NCI-H146 treated with DMSO at 0.1 percent for 48 hours (cell line): ENCODE measurements at regions not wholly inside any gene's neighbourhood (a gene's known extent, or its start where the extent isn't known, plus 50 kb on each side); places are given as distances from the start of the nearest gene placed in this dataset.

Experiments
- DNase-seq: peaks from one replicate; lab custom pipeline; 2025; ENCODE audit not compliant: unreplicated experiment; lab: John Stamatoyannopoulos, UW

DNA sequence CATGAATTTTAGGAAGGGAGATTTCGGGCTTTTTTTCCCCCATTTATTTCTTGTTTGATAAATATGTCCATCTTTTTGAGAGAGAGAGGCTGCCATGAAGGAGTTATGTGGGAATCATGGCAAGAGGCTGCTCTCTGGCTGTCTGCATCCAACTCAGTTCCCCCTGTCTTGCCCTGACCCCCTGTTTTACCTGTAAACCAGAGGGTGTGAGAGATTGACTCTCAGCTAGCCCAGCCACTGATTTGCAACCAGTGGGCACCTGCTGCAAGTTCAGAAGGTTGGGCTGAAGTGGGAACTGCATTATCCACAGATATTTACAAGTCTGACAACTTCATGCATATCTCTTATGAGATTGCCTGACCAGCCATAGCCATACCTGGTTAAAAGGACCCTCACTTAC lies 625.4 kb upstream of the FANCL start:
- no peak for DNase-seq

DNA sequence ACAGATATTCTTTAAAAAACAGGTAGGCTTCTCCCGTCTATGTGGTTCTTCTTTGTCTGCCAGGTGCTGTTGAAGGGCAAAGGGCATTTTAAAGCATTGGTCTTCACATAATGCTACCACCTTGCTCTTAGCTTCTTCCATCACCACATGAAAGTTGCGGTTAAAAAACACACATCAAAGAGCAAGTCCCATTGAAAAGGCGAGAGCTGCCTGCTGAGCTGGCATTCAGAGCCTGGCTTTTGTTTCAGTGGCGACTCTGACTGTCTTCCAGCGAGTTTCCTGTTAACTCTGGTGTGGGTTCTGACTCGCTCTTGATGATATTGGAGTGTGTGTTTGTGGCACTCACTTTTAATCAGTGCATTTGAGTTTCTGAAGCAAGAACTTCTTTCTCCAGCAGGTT lies 624.9 kb upstream of the FANCL start:
- peak; percentile 78 for DNase-seq

DNA sequence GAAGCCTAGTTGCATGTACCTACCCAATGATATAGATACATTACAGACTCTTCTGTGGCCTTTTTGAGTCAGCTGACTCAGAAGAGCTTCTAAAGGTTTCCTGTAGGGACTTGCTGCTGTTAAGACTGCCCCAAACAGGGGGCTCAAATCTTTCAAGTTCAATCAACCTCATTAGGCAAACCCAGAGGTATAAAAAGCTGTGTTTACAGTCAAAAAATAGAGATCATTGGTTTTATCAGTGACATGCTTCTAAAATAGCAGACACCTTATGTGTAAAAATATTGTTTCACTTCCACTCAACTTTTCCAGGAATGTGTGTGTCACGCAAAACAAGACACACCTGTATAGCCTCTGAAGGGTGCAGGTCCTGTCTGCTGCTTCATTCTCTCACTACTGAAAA lies 624.3 kb upstream of the FANCL start:
- no peak for DNase-seq

DNA sequence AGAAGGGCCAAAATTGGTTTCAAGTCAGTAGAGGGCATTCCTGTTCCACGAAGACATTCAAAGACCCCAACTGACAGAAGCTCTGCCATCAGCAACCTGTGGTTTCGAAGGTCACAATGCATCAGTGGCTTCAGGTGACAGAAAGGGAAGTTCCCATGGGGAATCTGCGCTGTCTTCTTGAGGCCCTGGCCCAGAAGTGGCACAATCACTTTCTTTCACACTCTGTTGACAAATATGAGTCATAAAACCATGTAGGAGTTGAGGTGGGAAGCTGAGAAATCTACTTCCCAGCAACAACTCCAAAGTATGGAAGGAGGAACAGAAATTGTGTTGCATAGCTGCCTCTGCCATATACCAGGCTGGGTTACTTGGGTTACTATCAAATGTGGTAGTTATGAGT lies 621.1 kb upstream of the FANCL start:
- DNase-seq, result no peak

DNA sequence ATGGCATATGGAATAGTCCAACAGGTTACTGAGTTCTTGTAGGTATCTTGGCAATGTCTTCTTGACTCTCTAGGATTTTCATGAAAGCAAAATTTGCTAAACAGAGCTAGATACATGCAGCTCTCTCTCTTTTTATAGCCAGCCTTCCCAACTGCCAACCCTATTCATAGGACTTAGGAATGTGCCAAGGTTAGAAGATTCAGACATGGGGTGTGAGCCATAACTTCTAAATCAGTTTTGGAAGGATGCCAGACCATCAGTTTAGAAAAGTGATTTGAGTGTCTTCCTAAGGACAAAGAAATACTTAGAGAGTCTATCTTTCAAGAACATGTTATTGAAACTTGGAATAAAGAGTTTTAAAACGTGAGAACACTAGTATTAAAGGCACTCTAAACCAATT lies 619.5 kb upstream of the FANCL start:
- DNase-seq, result no peak

DNA sequence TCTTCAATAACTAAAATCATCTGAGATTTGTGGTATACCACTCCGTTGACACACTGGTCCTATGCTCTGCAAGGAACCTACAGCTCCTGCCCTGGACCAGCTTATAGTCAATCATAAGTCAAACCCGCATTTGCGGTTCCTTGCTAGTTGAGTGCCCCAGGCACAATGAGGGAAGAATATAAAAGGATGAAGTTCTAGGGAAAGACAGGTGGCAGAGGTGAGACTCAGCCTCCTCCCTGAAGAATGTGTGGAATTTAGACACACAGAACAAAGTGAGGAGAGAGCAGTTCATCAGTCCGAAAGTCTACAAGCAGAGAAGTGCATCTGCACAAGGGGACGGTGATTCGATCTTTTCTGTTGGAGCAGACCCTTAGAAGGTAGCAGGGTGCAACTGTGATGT lies 615.0 kb upstream of the FANCL start:
- no peak for DNase-seq

DNA sequence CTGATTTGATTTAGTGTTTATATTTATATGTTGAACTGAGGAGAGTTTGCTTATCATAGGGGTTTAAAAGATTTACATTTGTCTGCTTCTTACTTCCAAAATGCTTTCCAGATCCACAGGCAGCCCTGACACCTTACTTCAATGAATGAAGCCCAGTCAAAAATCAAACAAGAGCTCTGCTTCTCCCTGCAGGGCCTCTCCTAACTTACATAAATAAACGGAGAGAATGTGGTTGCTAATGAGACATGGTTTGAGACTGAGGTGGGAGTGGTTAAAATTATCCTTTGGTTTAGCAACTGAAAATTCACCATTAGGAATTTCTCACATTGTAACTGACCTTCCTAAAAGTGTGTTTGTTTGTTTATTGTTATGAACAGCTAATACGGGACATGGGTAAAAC lies 612.3 kb upstream of the FANCL start:
- peak; percentile 9 for DNase-seq

DNA sequence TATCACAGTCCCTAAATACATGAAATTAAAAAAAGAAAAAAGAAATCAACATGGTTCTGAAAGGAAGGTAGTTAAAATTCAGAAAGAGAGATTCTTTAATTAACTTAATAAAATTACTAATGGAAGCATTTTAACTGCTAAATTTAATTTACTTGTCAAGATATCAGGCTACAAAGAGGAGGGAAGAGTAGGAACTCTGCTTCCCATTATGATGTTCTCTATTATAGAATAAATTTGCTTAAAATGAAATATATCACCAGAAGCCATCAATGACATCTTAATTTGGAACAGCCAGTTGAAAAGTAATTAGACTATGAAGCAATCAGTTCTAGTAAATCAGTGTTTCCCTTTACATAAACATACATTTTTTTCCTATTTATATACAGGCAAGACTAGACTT lies 611.8 kb upstream of the FANCL start:
- DNase-seq, result no peak

DNA sequence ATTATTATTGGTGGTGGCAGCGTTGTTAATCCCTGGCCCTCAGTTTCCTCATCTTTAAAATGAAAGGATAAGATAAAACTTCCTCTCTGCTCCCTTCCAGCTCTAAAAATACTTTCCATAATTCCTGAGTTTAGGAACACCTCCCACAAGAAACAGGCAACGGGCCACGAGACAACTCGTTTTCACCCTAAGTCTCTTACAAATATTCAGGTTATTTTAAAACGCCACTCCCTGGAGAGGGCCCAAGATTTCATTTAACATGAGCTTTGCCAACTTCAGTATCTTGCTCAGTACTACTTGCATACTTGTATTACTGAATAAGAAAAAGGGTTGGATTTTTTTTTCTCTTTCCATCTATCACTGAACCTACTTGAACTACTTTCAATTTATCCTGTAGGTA lies 611.1 kb upstream of the FANCL start:
- DNase-seq, result no peak

DNA sequence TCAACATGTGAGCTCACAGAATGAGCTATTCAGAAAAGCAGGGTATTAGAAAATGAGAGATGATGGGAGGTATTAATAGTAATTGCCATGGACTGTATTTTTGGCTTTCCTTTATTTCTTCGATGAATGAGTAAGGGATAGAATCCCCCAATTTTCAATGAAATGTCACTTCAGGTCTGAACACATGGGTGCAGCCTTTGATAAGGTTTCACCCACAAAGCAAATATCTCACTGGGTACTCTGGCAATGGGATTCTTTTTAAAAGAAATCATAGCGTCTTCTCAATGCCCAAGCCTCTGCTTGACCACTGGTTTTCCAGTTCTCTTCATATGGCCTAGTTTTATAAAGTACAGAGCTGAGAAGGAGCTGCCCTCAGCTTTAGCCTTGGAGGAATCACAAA lies 610.5 kb upstream of the FANCL start:
- DNase-seq, result no peak

DNA sequence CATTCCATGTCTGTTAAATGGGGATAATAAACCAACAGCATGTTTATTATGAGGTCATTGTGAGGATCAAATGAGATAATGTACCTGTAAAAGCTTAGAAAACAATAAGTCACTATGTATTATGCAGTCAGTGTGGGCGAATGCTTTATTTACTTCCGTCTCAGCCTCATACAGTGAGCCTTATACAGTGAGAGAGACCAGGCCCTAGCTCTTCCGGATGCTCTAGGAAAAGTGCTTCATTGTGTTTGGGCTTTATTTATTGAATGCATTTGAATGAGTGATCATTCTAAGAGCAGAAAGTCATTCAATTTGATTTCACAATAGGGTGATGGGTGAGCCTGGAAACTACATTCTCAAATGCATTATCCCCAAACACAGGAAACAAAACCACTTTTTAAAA lies 603.9 kb upstream of the FANCL start:
- no peak for DNase-seq

DNA sequence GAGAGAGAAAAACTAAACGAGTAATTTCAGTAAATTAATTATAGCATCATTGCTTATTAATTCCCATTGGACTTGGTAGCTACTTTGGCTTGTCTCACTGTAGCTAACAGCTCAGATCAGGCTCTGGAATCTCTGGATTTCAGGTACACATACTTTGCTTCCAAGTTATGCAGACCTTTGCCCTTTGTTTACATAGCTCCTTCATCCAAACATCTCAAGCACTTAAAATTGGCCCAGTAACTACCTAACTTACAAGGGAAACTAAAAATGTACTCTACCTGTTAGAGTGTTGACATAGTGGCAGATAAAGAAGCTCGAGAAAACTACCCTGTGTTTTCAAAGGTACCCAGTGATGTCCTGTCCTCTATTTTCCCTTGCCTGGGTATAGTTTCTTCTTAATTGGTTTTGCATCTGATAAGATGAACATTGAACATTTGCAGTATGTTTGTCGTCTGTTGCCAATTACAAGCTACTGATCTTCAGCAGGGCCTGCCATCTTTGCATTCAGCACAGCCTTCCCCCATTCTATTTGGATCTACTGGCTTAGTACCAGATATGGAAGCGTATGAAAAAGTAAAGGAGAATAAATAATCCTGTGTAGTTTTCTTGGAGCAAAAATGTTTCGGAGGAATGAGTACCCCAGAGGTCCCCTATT lies 601.5 kb upstream of the FANCL start:
- no peak for DNase-seq

DNA sequence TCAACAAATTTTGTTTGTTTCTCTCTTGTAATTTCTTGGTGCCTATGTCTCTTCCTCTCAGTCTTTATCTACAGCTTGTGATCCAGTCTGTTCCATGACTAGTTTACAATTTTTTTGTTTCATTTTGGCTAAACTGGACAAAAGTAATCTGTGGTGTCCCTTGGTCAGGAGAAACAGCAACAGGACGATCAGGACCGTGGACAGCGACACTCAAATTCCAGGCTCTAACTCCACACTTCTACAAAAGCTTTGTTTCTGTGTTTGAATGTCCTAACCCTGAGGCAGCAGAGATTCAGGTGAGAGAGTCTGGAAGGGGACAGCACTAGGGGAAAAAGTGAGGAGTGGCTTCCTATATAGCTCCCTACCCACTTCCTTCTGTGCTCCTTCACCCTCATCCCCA lies 593.3 kb upstream of the FANCL start:
- no peak for DNase-seq

DNA sequence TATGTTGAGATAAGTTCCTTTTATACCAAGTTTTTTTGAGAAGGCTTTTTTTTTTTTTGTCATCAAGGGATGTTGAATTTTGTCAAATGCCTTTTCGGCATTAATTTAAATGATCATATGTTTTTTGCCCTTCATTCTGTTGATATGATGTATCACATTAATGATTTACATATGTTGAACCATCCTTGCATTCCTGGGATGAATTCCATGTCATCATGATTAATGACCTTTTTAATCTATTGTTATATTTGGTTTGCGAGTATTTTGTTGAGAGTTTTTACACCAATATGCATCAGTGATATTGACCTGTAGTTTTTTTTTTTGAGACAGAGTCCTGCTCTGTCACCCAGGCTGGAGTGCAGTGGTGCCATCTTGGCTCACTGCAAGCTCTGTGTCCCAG lies 585.7 kb upstream of the FANCL start:
- no peak for DNase-seq

DNA sequence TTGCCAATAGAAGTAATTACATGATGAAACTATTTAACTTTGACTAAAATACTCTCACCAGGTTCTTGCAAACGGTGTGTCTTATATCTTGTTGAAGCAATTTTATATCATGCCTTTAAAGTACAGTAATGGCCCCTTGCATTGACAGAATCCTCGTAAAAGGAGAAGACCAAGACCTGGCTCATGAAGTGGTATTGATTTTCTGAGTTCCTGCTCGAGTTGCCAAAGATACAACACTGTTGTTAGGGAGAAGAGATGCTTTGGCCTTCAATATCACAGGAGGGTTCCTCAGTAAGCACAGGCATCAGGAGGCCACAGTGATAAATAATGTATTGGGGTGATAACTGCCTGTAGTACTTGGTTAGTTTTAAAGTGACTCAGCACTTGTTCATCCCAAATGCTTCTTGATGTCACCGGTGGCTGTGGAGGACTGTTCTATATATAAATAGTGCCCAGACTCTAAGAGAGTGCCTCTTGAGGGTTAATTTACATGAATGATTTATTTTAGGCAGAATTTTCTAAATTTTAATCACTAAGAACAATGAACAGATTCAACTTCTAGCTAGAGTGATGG lies 571.7 kb upstream of the FANCL start:
- DNase-seq, result peak; percentile 86

DNA sequence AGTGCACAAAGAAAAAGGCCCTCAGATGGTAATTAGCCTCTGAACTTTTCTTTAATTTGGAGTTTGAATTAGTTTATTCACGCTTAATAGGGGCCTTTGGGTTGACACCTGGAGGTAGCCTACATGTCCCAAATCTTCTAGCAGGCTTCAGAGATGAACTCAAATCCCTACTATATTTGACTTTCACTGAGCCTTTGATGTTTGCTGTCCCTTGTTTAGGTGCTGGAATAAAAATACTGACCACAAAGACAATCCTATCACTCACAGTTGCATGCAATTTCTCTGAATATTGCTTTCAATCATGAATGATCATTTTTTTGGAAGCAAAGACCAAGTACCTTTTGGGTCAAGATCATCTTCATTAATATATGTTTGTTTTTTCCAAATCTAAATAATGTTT lies 564.0 kb upstream of the FANCL start:
- DNase-seq, result no peak

DNA sequence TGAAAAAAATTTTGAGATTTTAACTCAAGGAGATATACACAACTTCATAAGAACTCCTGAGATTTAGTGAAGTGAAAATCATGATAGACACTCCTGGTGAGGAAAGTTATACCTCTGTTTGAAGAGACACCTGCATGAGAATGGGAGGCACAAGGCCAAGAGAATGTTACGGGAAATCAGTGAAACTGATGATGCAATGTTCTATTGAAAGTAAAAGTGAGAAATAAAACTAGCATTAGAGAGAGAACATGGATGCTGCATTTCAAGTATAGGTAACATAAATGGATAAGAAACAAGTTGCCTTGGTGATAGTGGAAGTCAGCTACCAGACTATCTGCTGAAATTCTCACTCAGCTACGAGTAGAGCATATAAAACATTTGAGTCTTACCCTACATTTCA lies 562.1 kb upstream of the FANCL start:
- DNase-seq, result no peak

DNA sequence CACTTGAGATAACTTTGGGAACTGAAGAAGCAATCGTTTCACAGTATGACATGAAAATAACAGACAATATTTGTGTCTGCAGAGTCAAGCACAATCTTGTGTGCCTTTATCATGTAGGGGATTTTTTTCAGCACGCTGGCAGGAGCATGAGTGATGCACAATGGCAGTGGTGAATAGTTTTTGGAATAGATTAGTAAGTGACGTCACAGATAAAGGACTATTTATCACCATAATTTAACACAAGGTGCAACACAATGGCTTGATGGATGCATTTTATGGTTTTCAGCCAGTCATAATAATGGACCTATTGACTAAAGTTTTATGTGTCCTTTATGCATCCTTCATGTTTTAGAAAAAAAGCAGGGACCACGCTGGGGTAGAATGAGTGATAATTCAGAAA lies 559.8 kb upstream of the FANCL start:
- DNase-seq, result peak; percentile 27

DNA sequence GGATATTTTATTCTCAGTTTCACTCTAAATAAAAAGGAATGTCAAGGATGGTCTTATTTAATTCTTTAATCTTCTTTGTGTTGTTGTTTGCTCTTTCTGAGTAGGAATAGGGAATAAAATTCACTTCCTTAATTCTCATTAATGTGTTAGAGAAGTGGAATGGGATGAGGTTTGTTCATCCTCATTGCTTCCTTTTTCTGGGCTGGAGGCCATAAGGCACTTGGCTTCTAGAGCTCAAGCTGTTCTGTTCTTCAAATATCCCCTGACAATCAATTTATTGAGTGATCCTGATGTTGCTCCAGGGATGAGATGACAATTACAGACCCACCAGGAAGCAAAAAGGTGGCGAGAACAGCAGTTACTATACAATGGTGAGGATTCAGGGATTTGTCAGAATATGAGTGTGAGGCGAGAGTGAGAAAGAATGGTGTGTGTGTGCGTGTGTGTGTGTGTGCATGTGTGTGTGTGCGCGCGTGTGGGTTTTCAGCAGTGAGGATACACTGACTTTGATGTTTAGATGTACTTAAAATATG lies 557.6 kb upstream of the FANCL start:
- DNase-seq, result peak; percentile 48

DNA sequence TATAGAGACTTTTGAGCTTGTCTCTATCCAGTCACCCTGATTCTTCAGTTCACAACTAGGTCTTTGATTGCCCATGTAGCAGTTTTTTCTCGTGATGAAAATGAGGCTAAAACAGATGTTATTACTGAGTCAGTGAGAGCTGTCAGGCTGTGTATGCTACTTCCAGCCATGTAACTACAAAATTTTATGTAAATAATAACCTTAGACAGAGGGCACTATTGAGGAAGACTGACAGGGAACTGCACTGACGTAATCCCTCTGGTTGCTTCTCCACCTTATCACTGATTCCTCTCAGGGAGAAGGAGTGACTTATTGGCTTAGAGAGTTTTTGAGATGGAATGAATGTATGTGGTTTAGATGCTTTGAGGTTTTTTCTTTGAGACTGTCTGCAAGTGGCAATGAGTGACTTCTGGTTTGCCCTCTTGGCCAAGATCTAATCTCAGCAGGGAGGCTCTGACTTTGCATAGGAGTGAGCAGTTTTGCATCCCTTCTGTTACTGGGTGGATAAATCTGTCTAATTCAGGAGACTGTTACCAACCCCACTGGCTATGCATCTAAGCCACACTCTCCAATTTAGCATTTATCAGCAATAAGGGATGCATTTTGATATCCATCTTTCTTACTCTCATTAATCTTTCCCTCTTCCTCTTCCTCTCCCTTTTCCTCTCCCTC lies 555.2 kb upstream of the FANCL start:
- no peak for DNase-seq

DNA sequence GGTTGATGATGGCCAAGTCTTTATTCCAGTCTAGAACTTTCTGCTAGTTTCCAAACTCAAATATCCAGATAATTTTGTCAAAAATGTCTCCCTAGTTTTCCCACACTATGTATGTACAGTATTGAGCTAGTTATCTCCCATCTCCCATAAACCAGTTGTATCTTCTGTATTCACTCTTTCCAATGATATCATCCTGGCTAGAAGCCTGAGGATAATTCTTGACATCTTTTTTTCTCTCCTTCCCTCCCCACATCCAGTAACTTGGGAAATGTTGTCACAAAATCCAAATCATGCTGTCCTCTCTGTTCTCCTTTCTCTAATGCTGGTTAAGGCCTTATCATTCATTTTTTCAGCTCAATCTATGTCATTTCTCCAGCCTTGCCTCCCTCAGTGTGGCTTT lies 553.8 kb upstream of the FANCL start:
- no peak for DNase-seq

DNA sequence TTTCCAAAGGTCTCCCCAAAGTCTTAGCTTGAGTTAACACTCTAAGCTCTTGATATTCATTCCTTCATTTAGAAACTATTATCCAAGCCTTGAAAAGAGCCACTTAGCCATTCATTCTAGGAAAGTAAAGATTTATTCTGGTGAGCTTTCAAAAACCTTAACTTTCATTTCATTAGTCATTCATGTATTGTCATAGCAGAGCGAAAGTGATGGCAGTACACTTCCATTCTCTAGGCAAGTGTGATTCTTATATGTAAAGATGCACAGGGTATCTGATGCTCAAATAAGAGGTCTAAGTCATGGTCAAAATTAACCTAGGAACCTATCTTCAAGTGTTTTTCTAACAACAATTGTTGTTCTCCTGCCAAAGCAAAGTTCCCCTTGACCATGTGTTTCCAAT lies 553.0 kb upstream of the FANCL start:
- no peak for DNase-seq

DNA sequence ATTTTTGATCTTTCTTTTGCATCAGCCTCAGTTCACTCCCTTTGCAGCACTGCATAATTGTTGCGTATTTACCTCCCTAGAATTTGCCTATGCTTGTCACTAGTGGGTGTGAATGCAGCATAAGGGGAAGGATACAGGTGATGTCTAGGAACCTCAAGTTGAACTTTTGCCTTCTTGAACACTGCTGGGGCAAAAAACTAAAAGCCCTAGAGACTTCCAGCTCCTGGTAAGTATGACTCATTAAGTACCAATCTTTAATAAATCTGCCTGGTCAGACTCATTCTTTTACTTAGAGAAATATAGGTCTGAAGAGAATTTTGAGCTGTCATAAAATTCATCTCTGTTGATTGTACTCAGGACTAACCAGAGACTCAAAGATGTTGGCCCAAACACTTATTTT lies 547.3 kb upstream of the FANCL start:
- no peak for DNase-seq
